Stromal cell of bone marrow (primary cell): ENCODE measurements at regions not wholly inside any gene's neighbourhood (a gene's known extent, or its start where the extent isn't known, plus 50 kb on each side); places are given as distances from the start of the nearest gene placed in this dataset.
"Not testable (repeated sequence)": the region's sequence is repeated elsewhere in the genome, so short reads cannot be mapped to it uniquely, and the experiment has no call there.

Experiments used
- DNase-seq: peaks from one replicate; pipeline ENCODE4 v3.0.0-alpha.2; 2012; ENCODE audit warnings: low read depth

GRCh38 chr9:88872192-88872946 is 118.9 kb upstream of the S1PR3 start:
- DNase-seq = no peak

- DNase-seq = no peak
Observed at GRCh38 chr9:88873635-88874034, 117.6 kb upstream of the S1PR3 start.

- DNase-seq = no peak
Observed at GRCh38 chr9:88874391-88874790, 116.9 kb upstream of the S1PR3 start.

- DNase-seq = no peak
Observed at GRCh38 chr9:88875400-88876120, 115.7 kb upstream of the S1PR3 start.

- DNase-seq = no peak
Observed at GRCh38 chr9:88880199-88880598, 111.1 kb upstream of the S1PR3 start.

GRCh38 chr9:88884291-88884690 is 107.0 kb upstream of the S1PR3 start:
- DNase-seq = not testable (repeated sequence)

- not testable (repeated sequence) for DNase-seq
Observed at GRCh38 chr9:88886762-88887161, 104.5 kb upstream of the S1PR3 start.

GRCh38 chr9:88889386-88889785 is 101.9 kb upstream of the S1PR3 start:
- no peak for DNase-seq

- no peak for DNase-seq
Observed at GRCh38 chr9:88890546-88890945, 100.7 kb upstream of the S1PR3 start.

GRCh38 chr9:88891040-88891439 is 100.2 kb upstream of the S1PR3 start:
- DNase-seq = no peak

- DNase-seq = no peak
Observed at GRCh38 chr9:88892724-88893123, 98.5 kb upstream of the S1PR3 start.

- DNase-seq = no peak
Observed at GRCh38 chr9:88897081-88897480, 94.2 kb upstream of the S1PR3 start.

GRCh38 chr9:88898039-88898720 is 93.1 kb upstream of the S1PR3 start:
- DNase-seq = no peak

GRCh38 chr9:88905506-88905905 is 85.8 kb upstream of the S1PR3 start:
- no peak for DNase-seq

- DNase-seq = no peak
Observed at GRCh38 chr9:88915916-88916315, 75.4 kb upstream of the S1PR3 start.

- DNase-seq = no peak
Observed at GRCh38 chr9:88916894-88917293, 74.4 kb upstream of the S1PR3 start.

- no peak for DNase-seq
Observed at GRCh38 chr9:88917375-88917774, 73.9 kb upstream of the S1PR3 start.

GRCh38 chr9:88918537-88918936 is 72.7 kb upstream of the S1PR3 start:
- not testable (repeated sequence) for DNase-seq

- no peak for DNase-seq
Observed at GRCh38 chr9:88920645-88921044, 70.6 kb upstream of the S1PR3 start.

GRCh38 chr9:88922091-88922490 is 69.2 kb upstream of the S1PR3 start:
- no peak for DNase-seq

- no peak for DNase-seq
Observed at GRCh38 chr9:88923092-88923491, 68.2 kb upstream of the S1PR3 start.

- no peak for DNase-seq
Observed at GRCh38 chr9:88923653-88924288, 67.5 kb upstream of the S1PR3 start.

GRCh38 chr9:88925481-88925880 is 65.8 kb upstream of the S1PR3 start:
- DNase-seq = no peak
